HEK293 (cell line): ENCODE measurements at regions not wholly inside any gene's neighbourhood (a gene's known extent, or its start where the extent isn't known, plus 50 kb on each side); places are given as distances from the start of the nearest gene placed in this dataset.

ENCODE experiments used
- CTCF ChIA-PET: fragments of 350-600 bp; formaldehyde crosslinking; extraction: SDS; loops from one replicate; lab custom pipeline; 2021; ENCODE audit warnings: antibody characterized with exemption; lab: Yijun Ruan, JAX
- POLR2A ChIA-PET: fragments of 300-600 bp; formaldehyde crosslinking; extraction: SDS; loops from one replicate; lab custom pipeline; 2020; ENCODE audit warnings: antibody characterized with exemption, inconsistent platforms; lab: Yijun Ruan, JAX
- H3K27ac ChIP-seq: fragments of 200-500 bp; sonication (Bioruptor generic); 2 replicates; pipeline ENCODE4 v1.5.1; 2014; ENCODE audit warnings: low read depth, low read length, control low read depth, inconsistent platforms; ENCODE audit errors: extremely low read depth
- H3K36me3 ChIP-seq, 2 experiments: fragments of 200-500 bp in 1 of 2; sonication (Bioruptor generic) in 1 of 2; 1 replicate in 1 of 2; 2 replicates in 1 of 2; pipeline ENCODE4 v1.5.1; 2014 to 2017; ENCODE audit warnings: inconsistent platforms in 2 of 2, low read length in 2 of 2; ENCODE audit not compliant: control insufficient read depth in 2 of 2, insufficient read depth in 1 of 2
- H3K4me1 ChIP-seq: fragments of 200-500 bp; sonication (Bioruptor generic); 2 replicates; pipeline ENCODE4 v1.5.1; 2014; ENCODE audit warnings: mild to moderate bottlenecking, low read length, inconsistent platforms; ENCODE audit not compliant: control insufficient read depth, insufficient read depth
- H3K4me3 ChIP-seq: 2 replicates; pipeline ENCODE4 v1.5.1; 2011; ENCODE audit warnings: low read depth, mild to moderate bottlenecking, control low read depth, low read length, moderate library complexity
- H3K9me3 ChIP-seq: fragments of 200-500 bp; sonication (Bioruptor generic); 2 replicates; pipeline ENCODE4 v1.5.1; 2014; ENCODE audit warnings: low read depth, low read length, inconsistent platforms; ENCODE audit not compliant: control insufficient read depth, insufficient read depth
- FEZF1 ChIP-seq: fragments of 450-650 bp; formaldehyde crosslinking; IDR thresholded peaks from 2 replicates; pipeline ENCODE4 v1.5.1; 2016; ENCODE audit warnings: missing biosample characterization, missing genetic modification characterization
- GLI2 ChIP-seq: fragments of 450-650 bp; formaldehyde crosslinking; IDR thresholded peaks from 2 replicates; pipeline ENCODE4; 2017; ENCODE audit warnings: missing biosample characterization, missing genetic modification characterization, low read depth, borderline replicate concordance
- HOXC10 ChIP-seq: sonication (generic); formaldehyde crosslinking; IDR thresholded peaks from 2 replicates; pipeline ENCODE4 v1.8.1; 2023; ENCODE audit warnings: mild to moderate bottlenecking, missing genetic modification reagents
- MYNN ChIP-seq: fragments of 450-650 bp; formaldehyde crosslinking; IDR thresholded peaks from 2 replicates; pipeline ENCODE4 v1.5.1; 2016; ENCODE audit warnings: missing biosample characterization, missing genetic modification characterization, borderline replicate concordance
- SALL2 ChIP-seq: fragments of 450-650 bp; formaldehyde crosslinking; IDR thresholded peaks from 2 replicates; pipeline ENCODE4 v1.5.0; 2017; ENCODE audit warnings: missing biosample characterization, mild to moderate bottlenecking, missing genetic modification characterization, borderline replicate concordance
- ZBTB1 ChIP-seq: fragments of 450-650 bp; formaldehyde crosslinking; IDR thresholded peaks from 2 replicates; pipeline ENCODE4 v1.5.1; 2016; ENCODE audit warnings: missing biosample characterization, missing genetic modification characterization
- ZBTB20 ChIP-seq: fragments of 450-650 bp; formaldehyde crosslinking; IDR thresholded peaks from 2 replicates; pipeline ENCODE4 v1.5.1; 2016; ENCODE audit warnings: missing biosample characterization, missing genetic modification characterization
- ZBTB7A ChIP-seq: fragments of 450-650 bp; formaldehyde crosslinking; IDR thresholded peaks from 2 replicates; pipeline ENCODE4 v1.5.1; 2016; ENCODE audit warnings: low read depth, missing biosample characterization, missing genetic modification characterization
- ZFP3 ChIP-seq: fragments of 450-650 bp; formaldehyde crosslinking; IDR thresholded peaks from 2 replicates; pipeline ENCODE4 v1.5.1; 2016; ENCODE audit warnings: low read depth, missing biosample characterization, missing genetic modification characterization
- ZNF114 ChIP-seq: fragments of 450-650 bp; formaldehyde crosslinking; IDR thresholded peaks from 2 replicates; pipeline ENCODE4 v1.5.0; 2017; ENCODE audit warnings: missing biosample characterization, missing genetic modification characterization
- ZNF140 ChIP-seq: fragments of 450-650 bp; formaldehyde crosslinking; IDR thresholded peaks from 2 replicates; pipeline ENCODE4 v1.5.1; 2016; ENCODE audit warnings: missing biosample characterization, missing genetic modification characterization
- ZNF169 ChIP-seq: fragments of 450-650 bp; formaldehyde crosslinking; IDR thresholded peaks from 2 replicates; pipeline ENCODE4 v1.5.1; 2016; ENCODE audit warnings: missing biosample characterization, missing genetic modification characterization
- ZNF19 ChIP-seq: fragments of 450-650 bp; formaldehyde crosslinking; IDR thresholded peaks from 2 replicates; pipeline ENCODE4; 2016; ENCODE audit warnings: missing biosample characterization, missing genetic modification characterization, low read depth
- ZNF292 ChIP-seq: fragments of 450-650 bp; formaldehyde crosslinking; IDR thresholded peaks from 2 replicates; pipeline ENCODE4 v1.5.1; 2016; ENCODE audit warnings: low read depth, missing biosample characterization, missing genetic modification characterization, borderline replicate concordance
- ZNF311 ChIP-seq: fragments of 450-650 bp; formaldehyde crosslinking; IDR thresholded peaks from 2 replicates; pipeline ENCODE4 v1.5.1; 2017; ENCODE audit warnings: missing biosample characterization, missing genetic modification characterization, borderline replicate concordance
- ZNF426 ChIP-seq: fragments of 450-650 bp; formaldehyde crosslinking; IDR thresholded peaks from 2 replicates; pipeline ENCODE4 v1.5.1; 2017; ENCODE audit warnings: missing biosample characterization, missing genetic modification characterization, mild to moderate bottlenecking, inconsistent platforms, moderate library complexity
- ZNF501 ChIP-seq: fragments of 450-650 bp; formaldehyde crosslinking; IDR thresholded peaks from 2 replicates; pipeline ENCODE4 v1.5.1; 2016; ENCODE audit warnings: missing biosample characterization, missing genetic modification characterization
- ZNF530 ChIP-seq: fragments of 450-650 bp; formaldehyde crosslinking; IDR thresholded peaks from 2 replicates; pipeline ENCODE4 v1.5.1; 2016; ENCODE audit warnings: low read depth, missing biosample characterization, missing genetic modification characterization
- ZNF548 ChIP-seq: fragments of 450-650 bp; formaldehyde crosslinking; IDR thresholded peaks from 2 replicates; pipeline ENCODE4 v1.5.1; 2016; ENCODE audit warnings: missing biosample characterization, missing genetic modification characterization
- ZNF549 ChIP-seq: fragments of 450-650 bp; IDR thresholded peaks from 2 replicates; pipeline ENCODE4 v1.5.1; 2018; ENCODE audit warnings: missing biosample characterization, missing genetic modification characterization, mild to moderate bottlenecking, inconsistent platforms, moderate library complexity
- ZNF555 ChIP-seq: fragments of 450-650 bp; formaldehyde crosslinking; conservative IDR thresholded peaks from 2 replicates; pipeline ENCODE4 v1.5.1; 2017; ENCODE audit warnings: missing biosample characterization, mild to moderate bottlenecking, missing genetic modification characterization, inconsistent platforms
- ZNF610 ChIP-seq: fragments of 450-650 bp; formaldehyde crosslinking; IDR thresholded peaks from 2 replicates; pipeline ENCODE4 v1.5.1; 2016; ENCODE audit warnings: missing biosample characterization, missing genetic modification characterization, borderline replicate concordance
- ZNF626 ChIP-seq: fragments of 450-650 bp; sonication (Bioruptor Pico); formaldehyde crosslinking; IDR thresholded peaks from 2 replicates; pipeline ENCODE4 v1.5.1; 2018; ENCODE audit warnings: missing biosample characterization, missing genetic modification characterization, inconsistent platforms
- ZNF707 ChIP-seq: fragments of 450-650 bp; formaldehyde crosslinking; IDR thresholded peaks from 2 replicates; pipeline ENCODE4 v1.5.1; 2016; ENCODE audit warnings: missing biosample characterization, missing genetic modification characterization
- ZNF768 ChIP-seq: fragments of 450-650 bp; formaldehyde crosslinking; IDR thresholded peaks from 2 replicates; pipeline ENCODE4 v1.5.1; 2018; ENCODE audit warnings: missing biosample characterization, mild to moderate bottlenecking, missing genetic modification characterization
- ZNF830 ChIP-seq: fragments of 450-650 bp; IDR thresholded peaks from 2 replicates; pipeline ENCODE4 v1.5.0; 2018; ENCODE audit warnings: missing biosample characterization, missing genetic modification characterization, low read depth, mild to moderate bottlenecking, moderate library complexity
- ZNF843 ChIP-seq: fragments of 450-650 bp; formaldehyde crosslinking; IDR thresholded peaks from 2 replicates; pipeline ENCODE4 v1.5.1; 2016; ENCODE audit warnings: missing biosample characterization, missing genetic modification characterization
- TF ChIP-seq, protein P1 (sequence below): fragments of 450-650 bp; formaldehyde crosslinking; IDR thresholded peaks from 2 replicates; pipeline ENCODE4 v1.5.1; 2016; ENCODE audit warnings: missing biosample characterization, missing genetic modification characterization
- TF ChIP-seq, protein P2 (sequence below): fragments of 450-650 bp; formaldehyde crosslinking; IDR thresholded peaks from 2 replicates; pipeline ENCODE4 v1.5.1; 2017; ENCODE audit warnings: missing biosample characterization, missing genetic modification characterization
- TF ChIP-seq, protein P3 (sequence below): sonication (generic); formaldehyde crosslinking; IDR thresholded peaks from 2 replicates; pipeline ENCODE4 v1.8.1; 2022; ENCODE audit warnings: mild to moderate bottlenecking, moderate library complexity, missing genetic modification reagents
- TF ChIP-seq, protein P4 (sequence below): fragments of 450-650 bp; formaldehyde crosslinking; IDR thresholded peaks from 2 replicates; pipeline ENCODE4 v1.5.1; 2017; ENCODE audit warnings: missing biosample characterization, missing genetic modification characterization

DNA sequence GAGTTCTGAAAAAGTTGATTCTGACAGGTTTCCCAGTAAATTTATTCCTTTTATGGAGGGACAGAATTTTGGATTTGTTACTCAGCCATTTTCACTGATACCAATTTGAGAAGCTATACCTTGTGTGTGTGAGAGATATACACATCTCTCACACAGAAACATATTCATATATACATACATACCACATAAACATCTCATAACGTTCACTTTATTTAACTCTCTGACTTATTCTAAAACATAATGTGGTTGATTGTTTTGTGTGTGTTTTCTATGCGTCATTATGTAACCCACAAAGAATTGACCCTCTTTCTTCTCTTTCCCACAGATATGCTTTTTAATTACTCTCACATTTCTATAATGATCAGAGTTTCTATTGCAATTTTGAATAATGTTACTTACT, 570.8 kb upstream of the TLE4 start:
- Histone ChIP-seq H3K36me3 (no peaks in the 10 kb centered on the region), H3K9me3 (no peaks in the 10 kb centered on the region), H3K4me3 (no peak overlapping the region), H3K4me1 (no peaks in the 10 kb centered on the region), H3K27ac (no peak overlapping the region)
- ChIA-PET POLR2A (no interaction called here), CTCF (interaction anchor here (0.5 kb wide), 1 partner anchor 224 kb away, joined by 3 read pairs; no protein-coding TSS in a partner anchor)
- no peak for TF ChIP-seq ZNF530 (tag by site-specific recombination)
- TF ChIP-seq FEZF1 (tag by site-specific recombination), result no peak
- TF ChIP-seq ZBTB1 (tag by site-specific recombination), result no peak
- no peak for TF ChIP-seq ZNF830
- TF ChIP-seq ZNF19 (tag by site-specific recombination), result no peak
- no peak for TF ChIP-seq ZNF140 (tag by site-specific recombination)
- no peak for TF ChIP-seq ZNF768 (tag by site-specific recombination)
- TF ChIP-seq ZFP3 (tag by site-specific recombination), result no peak
- no peak for TF ChIP-seq ZNF501 (tag by site-specific recombination)
- no peak for TF ChIP-seq MYNN (tag by site-specific recombination)
- TF ChIP-seq ZNF292 (tag by site-specific recombination), result no peak
- no peak for TF ChIP-seq ZNF610
- no peak for TF ChIP-seq ZNF548
- no peak for TF ChIP-seq ZNF114 (tag by site-specific recombination)

DNA sequence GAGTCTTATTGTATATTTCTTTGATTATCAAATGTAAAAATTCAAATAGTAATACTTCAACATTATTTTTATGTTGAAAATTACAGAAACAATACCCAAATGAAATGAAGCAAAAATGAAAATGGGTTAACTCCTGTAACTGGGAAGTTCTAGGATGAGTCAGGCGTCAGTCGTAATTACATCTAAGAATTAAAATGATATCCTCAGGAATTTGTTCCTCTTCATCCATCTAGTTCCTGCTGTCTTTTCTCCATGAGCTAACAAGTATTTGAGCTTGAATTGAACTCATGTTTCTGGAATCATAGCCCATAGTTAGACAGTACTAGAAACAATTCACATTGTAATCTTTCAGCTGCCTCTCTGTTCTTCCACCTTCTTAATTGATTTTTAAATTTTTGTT, 568.3 kb upstream of the TLE4 start:
- TF ChIP-seq, protein P1, sequence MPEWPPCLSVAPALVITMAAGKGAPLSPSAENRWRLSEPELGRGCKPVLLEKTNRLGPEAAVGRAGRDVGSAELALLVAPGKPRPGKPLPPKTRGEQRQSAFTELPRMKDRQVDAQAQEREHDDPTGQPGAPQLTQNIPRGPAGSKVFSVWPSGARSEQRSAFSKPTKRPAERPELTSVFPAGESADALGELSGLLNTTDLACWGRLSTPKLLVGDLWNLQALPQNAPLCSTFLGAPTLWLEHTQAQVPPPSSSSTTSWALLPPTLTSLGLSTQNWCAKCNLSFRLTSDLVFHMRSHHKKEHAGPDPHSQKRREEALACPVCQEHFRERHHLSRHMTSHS (tag by site-specific recombination), result no peak
- TF ChIP-seq HOXC10 (no peak), ZNF626 (tag by site-specific recombination) (no peak), ZNF311 (tag by site-specific recombination) (no peak), ZNF707 (tag by site-specific recombination) (no peak), ZNF549 (no peak), ZNF843 (tag by site-specific recombination) (no peak), ZNF426 (tag by site-specific recombination) (no peak), GLI2 (tag by site-specific recombination) (no peak), ZBTB20 (tag by site-specific recombination) (no peak), ZBTB7A (tag by site-specific recombination) (no peak), ZNF169 (tag by site-specific recombination) (no peak), SALL2 (tag by site-specific recombination) (no peak), ZNF555 (tag by site-specific recombination) (no peak)
- TF ChIP-seq, protein P2, sequence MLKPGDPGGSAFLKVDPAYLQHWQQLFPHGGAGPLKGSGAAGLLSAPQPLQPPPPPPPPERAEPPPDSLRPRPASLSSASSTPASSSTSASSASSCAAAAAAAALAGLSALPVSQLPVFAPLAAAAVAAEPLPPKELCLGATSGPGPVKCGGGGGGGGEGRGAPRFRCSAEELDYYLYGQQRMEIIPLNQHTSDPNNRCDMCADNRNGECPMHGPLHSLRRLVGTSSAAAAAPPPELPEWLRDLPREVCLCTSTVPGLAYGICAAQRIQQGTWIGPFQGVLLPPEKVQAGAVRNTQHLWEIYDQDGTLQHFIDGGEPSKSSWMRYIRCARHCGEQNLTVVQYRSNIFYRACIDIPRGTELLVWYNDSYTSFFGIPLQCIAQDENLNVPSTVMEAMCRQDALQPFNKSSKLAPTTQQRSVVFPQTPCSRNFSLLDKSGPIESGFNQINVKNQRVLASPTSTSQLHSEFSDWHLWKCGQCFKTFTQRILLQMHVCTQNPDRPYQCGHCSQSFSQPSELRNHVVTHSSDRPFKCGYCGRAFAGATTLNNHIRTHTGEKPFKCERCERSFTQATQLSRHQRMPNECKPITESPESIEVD (tag by site-specific recombination), result no peak
- TF ChIP-seq, protein P3, sequence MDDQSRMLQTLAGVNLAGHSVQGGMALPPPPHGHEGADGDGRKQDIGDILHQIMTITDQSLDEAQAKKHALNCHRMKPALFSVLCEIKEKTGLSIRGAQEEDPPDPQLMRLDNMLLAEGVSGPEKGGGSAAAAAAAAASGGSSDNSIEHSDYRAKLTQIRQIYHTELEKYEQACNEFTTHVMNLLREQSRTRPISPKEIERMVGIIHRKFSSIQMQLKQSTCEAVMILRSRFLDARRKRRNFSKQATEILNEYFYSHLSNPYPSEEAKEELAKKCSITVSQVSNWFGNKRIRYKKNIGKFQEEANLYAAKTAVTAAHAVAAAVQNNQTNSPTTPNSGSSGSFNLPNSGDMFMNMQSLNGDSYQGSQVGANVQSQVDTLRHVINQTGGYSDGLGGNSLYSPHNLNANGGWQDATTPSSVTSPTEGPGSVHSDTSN, result no peak
- TF ChIP-seq, protein P4, sequence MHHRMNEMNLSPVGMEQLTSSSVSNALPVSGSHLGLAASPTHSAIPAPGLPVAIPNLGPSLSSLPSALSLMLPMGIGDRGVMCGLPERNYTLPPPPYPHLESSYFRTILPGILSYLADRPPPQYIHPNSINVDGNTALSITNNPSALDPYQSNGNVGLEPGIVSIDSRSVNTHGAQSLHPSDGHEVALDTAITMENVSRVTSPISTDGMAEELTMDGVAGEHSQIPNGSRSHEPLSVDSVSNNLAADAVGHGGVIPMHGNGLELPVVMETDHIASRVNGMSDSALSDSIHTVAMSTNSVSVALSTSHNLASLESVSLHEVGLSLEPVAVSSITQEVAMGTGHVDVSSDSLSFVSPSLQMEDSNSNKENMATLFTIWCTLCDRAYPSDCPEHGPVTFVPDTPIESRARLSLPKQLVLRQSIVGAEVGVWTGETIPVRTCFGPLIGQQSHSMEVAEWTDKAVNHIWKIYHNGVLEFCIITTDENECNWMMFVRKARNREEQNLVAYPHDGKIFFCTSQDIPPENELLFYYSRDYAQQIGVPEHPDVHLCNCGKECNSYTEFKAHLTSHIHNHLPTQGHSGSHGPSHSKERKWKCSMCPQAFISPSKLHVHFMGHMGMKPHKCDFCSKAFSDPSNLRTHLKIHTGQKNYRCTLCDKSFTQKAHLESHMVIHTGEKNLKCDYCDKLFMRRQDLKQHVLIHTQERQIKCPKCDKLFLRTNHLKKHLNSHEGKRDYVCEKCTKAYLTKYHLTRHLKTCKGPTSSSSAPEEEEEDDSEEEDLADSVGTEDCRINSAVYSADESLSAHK, result no peak
- POLR2A ChIA-PET, result no interaction called here
- H3K27ac ChIP-seq, result no peak overlapping the region

More for the DNA sequence above, 568.3 kb upstream of the TLE4 start:
- Histone ChIP-seq H3K4me3 (no peak overlapping the region), H3K36me3 (no peaks in the 10 kb centered on the region), H3K4me1 (no peaks in the 10 kb centered on the region), H3K9me3 (no peaks in the 10 kb centered on the region)
- CTCF ChIA-PET, result no interaction called here
